ENCODE measurements at regions not wholly inside any gene's neighbourhood (a gene's known extent, or its start where the extent isn't known, plus 50 kb on each side); places are given as distances from the start of the nearest gene placed in this dataset.

GRCh38 chr2:234199996-234200395 is 149.5 kb downstream of the SPP2 start:
- Histone ChIP-seq H3K36me3 (ENCODE audit: insufficient read depth, low read length) (no peaks in the 10 kb centered on the region), H3K4me3 (ENCODE audit: low read depth, low read length, poor library complexity, severe bottlenecking) (no peak overlapping the region), H3K9me3 (ENCODE audit: low read length) (no peaks in the 10 kb centered on the region), H3K4me2 (ENCODE audit: low read length) (no peak overlapping the region), H3K4me1 (ENCODE audit: insufficient read depth, low read length, severe bottlenecking) (no peaks in the 10 kb centered on the region), H3K9ac (ENCODE audit: low read length) (no peak overlapping the region), H4K20me1 (ENCODE audit: insufficient read depth, low read length) (no peaks in the 10 kb centered on the region), H3K9me2 (ENCODE audit: low read depth, low read length) (no peaks in the 10 kb centered on the region), H2AFZ (ENCODE audit: low read length) (no peak overlapping the region), H3F3A (ENCODE audit: insufficient read depth, low read length) (no peaks in the 10 kb centered on the region), H3K27ac (ENCODE audit: low read depth, low read length, poor library complexity, severe bottlenecking) (no peak overlapping the region), H3K79me2 (ENCODE audit: insufficient read depth, low read length) (no peaks in the 10 kb centered on the region), H3K27me3 (ENCODE audit: insufficient read depth, low read length) (no peaks in the 10 kb centered on the region)
- TF ChIP-seq CTCF (IDR thresholded peaks at IDR 0.05; ENCODE audit: low read length) (no peak), EZH2 (IDR thresholded peaks at IDR 0.05; ENCODE audit: borderline replicate concordance, low read length) (no peak)

- no peaks in the 10 kb centered on the region for H3K9me2 ChIP-seq (ENCODE audit: low read depth, low read length)
- H3K4me3 ChIP-seq (ENCODE audit: low read depth, low read length, poor library complexity, severe bottlenecking) = no peak overlapping the region
- TF ChIP-seq CTCF (IDR thresholded peaks at IDR 0.05; ENCODE audit: low read length) (no peak), EZH2 (IDR thresholded peaks at IDR 0.05; ENCODE audit: borderline replicate concordance, low read length) (no peak)
- H3K9ac ChIP-seq (ENCODE audit: low read length) = no peak overlapping the region
- no peaks in the 10 kb centered on the region for H3K27me3 ChIP-seq (ENCODE audit: insufficient read depth, low read length)
- no peaks in the 10 kb centered on the region for H3F3A ChIP-seq (ENCODE audit: insufficient read depth, low read length)
- H3K4me2 ChIP-seq (ENCODE audit: low read length) = no peak overlapping the region
- no peaks in the 10 kb centered on the region for H3K9me3 ChIP-seq (ENCODE audit: low read length)
- H3K36me3 ChIP-seq (ENCODE audit: insufficient read depth, low read length) = no peaks in the 10 kb centered on the region
- no peak overlapping the region for H3K27ac ChIP-seq (ENCODE audit: low read depth, low read length, poor library complexity, severe bottlenecking)
- no peaks in the 10 kb centered on the region for H3K4me1 ChIP-seq (ENCODE audit: insufficient read depth, low read length, severe bottlenecking)
- no peaks in the 10 kb centered on the region for H4K20me1 ChIP-seq (ENCODE audit: insufficient read depth, low read length)
- no peaks in the 10 kb centered on the region for H3K79me2 ChIP-seq (ENCODE audit: insufficient read depth, low read length)
- H2AFZ ChIP-seq (ENCODE audit: low read length) = no peak overlapping the region
Measured at GRCh38 chr2:234198976-234199375, 148.5 kb downstream of the SPP2 start.

- Histone ChIP-seq H3K36me3 (ENCODE audit: insufficient read depth, low read length) (no peaks in the 10 kb centered on the region), H3K4me1 (ENCODE audit: insufficient read depth, low read length, severe bottlenecking) (no peaks in the 10 kb centered on the region), H3K9me3 (ENCODE audit: low read length) (no peaks in the 10 kb centered on the region), H3K79me2 (ENCODE audit: insufficient read depth, low read length) (no peaks in the 10 kb centered on the region), H4K20me1 (ENCODE audit: insufficient read depth, low read length) (no peaks in the 10 kb centered on the region), H2AFZ (ENCODE audit: low read length) (no peak overlapping the region), H3K27ac (ENCODE audit: low read depth, low read length, poor library complexity, severe bottlenecking) (no peak overlapping the region), H3K9me2 (ENCODE audit: low read depth, low read length) (no peaks in the 10 kb centered on the region), H3K27me3 (ENCODE audit: insufficient read depth, low read length) (no peaks in the 10 kb centered on the region), H3K4me3 (ENCODE audit: low read depth, low read length, poor library complexity, severe bottlenecking) (no peak overlapping the region), H3K4me2 (ENCODE audit: low read length) (no peak overlapping the region), H3F3A (ENCODE audit: insufficient read depth, low read length) (no peaks in the 10 kb centered on the region), H3K9ac (ENCODE audit: low read length) (no peak overlapping the region)
- TF ChIP-seq EZH2 (IDR thresholded peaks at IDR 0.05; ENCODE audit: borderline replicate concordance, low read length) (no peak), CTCF (IDR thresholded peaks at IDR 0.05; ENCODE audit: low read length) (no peak)
Measured at GRCh38 chr2:234195516-234195915, 145.0 kb downstream of the SPP2 start.
